GM10248 (cell line): ENCODE measurements at regions not wholly inside any gene's neighbourhood (a gene's known extent, or its start where the extent isn't known, plus 50 kb on each side); places are given as distances from the start of the nearest gene placed in this dataset.
"Not testable (repeated sequence)": the region's sequence is repeated elsewhere in the genome, so short reads cannot be mapped to it uniquely, and the experiment has no call there.

Experiments used
- CTCF ChIA-PET: fragments of 300-600 bp; sonication (Branson Sonifier 250); formaldehyde crosslinking; extraction: SDS; loops from one replicate; lab custom pipeline; 2021; ENCODE audit warnings: antibody characterized with exemption; lab: Yijun Ruan, JAX
- POLR2A ChIA-PET: fragments of 350-650 bp; sonication (Branson Sonifier 250); formaldehyde crosslinking; extraction: SDS; loops from one replicate; lab custom pipeline; 2020; ENCODE audit warnings: antibody characterized with exemption; lab: Yijun Ruan, JAX
- DNase-seq: peaks from one replicate; pipeline ENCODE4 v3.0.0; 2012; ENCODE audit errors: extremely low spot score
- CTCF ChIP-seq: IDR thresholded peaks from 2 replicates; pipeline ENCODE4 v1.5.1; 2012; ENCODE audit warnings: mild to moderate bottlenecking, low read depth; ENCODE audit errors: extremely low read depth, missing control alignments, control extremely low read depth

GRCh38 chr22:48301908-48302307 is 1525.8 kb downstream of the BRD1 start:
- ChIA-PET CTCF (no interaction called here), POLR2A (no interaction called here)
- DNase-seq: no peak
- no peak for TF ChIP-seq CTCF

GRCh38 chr22:48301421-48301820 is 1526.3 kb downstream of the BRD1 start:
- no peak for TF ChIP-seq CTCF
- no peak for DNase-seq
- POLR2A ChIA-PET: no interaction called here
- CTCF ChIA-PET: no interaction called here

- no peak for TF ChIP-seq CTCF
- DNase-seq: no peak
- ChIA-PET POLR2A (no interaction called here), CTCF (no interaction called here)
These were observed 1526.8 kb downstream of the BRD1 start for GRCh38 chr22:48300877-48301276.

- POLR2A ChIA-PET: no interaction called here
These were observed 1527.9 kb downstream of the BRD1 start for GRCh38 chr22:48299801-48300200.

GRCh38 chr22:48299124-48299523 is 1528.5 kb downstream of the BRD1 start:
- ChIA-PET CTCF (no interaction called here), POLR2A (no interaction called here)
- TF ChIP-seq CTCF: no peak
- DNase-seq: no peak

More at GRCh38 chr22:48299801-48300200, 1527.9 kb downstream of the BRD1 start:
- TF ChIP-seq CTCF: no peak
- CTCF ChIA-PET: no interaction called here
- DNase-seq: no peak

GRCh38 chr22:48297296-48297695 is 1530.4 kb downstream of the BRD1 start:
- no peak for TF ChIP-seq CTCF
- POLR2A ChIA-PET: no interaction called here
- DNase-seq: no peak
- CTCF ChIA-PET: no interaction called here

- DNase-seq, POLR2A ChIA-PET: not testable (repeated sequence)
- CTCF ChIA-PET: interaction anchor here (1.4 kb wide), 1 partner anchor 9 kb away, joined by 3 read pairs; no protein-coding TSS in a partner anchor
These were observed 1527.5 kb downstream of the TBC1D22A start for GRCh38 chr22:48289954-48290353.
